ENCODE measurements at regions not wholly inside any gene's neighbourhood (a gene's known extent, or its start where the extent isn't known, plus 50 kb on each side); places are given as distances from the start of the nearest gene placed in this dataset.

DNA sequence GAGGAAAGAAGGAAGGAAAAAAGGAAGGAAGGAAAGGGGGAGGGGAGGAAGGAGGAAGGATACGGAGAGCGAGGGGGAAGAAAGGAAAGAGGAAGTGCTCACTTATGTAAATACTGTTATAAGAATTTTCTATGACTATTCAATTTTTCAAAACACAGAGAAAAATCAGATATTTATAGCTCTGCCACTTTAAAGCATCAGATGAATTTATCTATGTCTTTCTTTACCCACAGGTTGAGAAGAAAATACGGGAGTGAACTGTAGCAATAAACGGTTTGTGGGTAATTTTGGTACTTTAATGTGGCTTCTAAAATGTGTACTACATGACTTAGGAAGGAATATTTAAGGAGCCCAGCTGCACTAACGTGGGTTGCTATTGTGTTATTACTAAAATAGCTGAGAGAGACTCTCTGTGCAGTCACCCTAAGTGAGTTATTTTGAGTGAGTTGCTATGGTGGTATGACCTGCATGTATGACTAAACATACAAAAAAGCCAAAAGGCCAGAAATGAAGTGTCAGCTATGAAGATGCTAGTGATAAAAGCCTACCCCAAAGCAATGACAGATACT lies 225.5 kb downstream of the SOD2 start:
- Mint-ChIP-seq H3K4me3 (no peak overlapping the region), H3K9me3 (ENCODE audit: insufficient read depth) (no peaks in the 10 kb centered on the region), H3K36me3 (ENCODE audit: low read depth) (no peaks in the 10 kb centered on the region), H3K4me1 (ENCODE audit: low read depth) (no peaks in the 10 kb centered on the region), H3K27ac (no peak overlapping the region), H3K27me3 (ENCODE audit: low read depth) (peaks cover 5% of the 10 kb centered on the region)
- POLR2A ChIA-PET = no interaction called here
- DNase-seq (no peak), ATAC-seq (no peak)
- CTCF ChIA-PET = no interaction called here

DNA sequence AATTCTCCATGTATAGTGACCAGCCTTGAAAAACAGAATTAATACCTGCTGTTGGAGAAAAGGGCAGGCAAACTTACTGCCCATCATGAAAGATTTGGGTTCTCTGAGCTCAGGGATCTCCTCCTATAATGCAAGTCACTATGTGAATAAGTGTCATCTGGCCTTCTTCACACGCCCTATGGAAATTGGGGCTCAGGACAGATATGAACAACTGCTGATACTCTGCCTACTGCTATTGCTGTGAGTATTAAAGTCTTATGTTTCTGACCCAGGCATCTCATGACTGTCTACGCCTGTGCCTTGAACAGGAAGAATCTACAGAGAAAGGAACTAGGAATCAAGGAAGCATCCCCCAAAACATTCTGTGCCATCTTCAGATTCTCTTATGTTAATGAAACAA lies 226.1 kb downstream of the SOD2 start:
- CTCF ChIA-PET = no interaction called here
- no peak for ATAC-seq
- no peak for DNase-seq
- Mint-ChIP-seq H3K9me3 (ENCODE audit: insufficient read depth) (no peaks in the 10 kb centered on the region), H3K4me1 (ENCODE audit: low read depth) (no peaks in the 10 kb centered on the region), H3K36me3 (ENCODE audit: low read depth) (no peaks in the 10 kb centered on the region), H3K27ac (no peak overlapping the region), H3K27me3 (ENCODE audit: low read depth) (peaks cover 5% of the 10 kb centered on the region), H3K4me3 (no peak overlapping the region)
- POLR2A ChIA-PET = no interaction called here

DNA sequence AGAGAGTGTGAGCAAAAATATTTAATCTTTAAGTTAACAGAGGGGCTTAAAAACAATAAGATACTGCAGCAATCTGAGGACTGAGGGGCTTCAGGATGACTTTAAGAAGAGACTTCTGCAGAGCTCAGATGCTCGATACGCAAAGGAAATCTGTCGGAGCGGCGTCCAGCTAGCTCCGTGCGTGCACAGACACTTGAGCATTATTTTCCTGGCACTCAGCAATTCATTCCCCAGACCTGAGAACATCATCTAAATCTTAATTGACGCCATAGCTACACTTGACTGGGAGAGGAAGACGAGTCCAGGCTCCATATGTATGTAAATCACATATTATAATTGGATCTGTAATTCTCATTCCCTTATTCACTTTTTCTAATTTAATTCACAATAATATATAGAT lies 228.2 kb downstream of the SOD2 start:
- POLR2A ChIA-PET = no interaction called here

DNA sequence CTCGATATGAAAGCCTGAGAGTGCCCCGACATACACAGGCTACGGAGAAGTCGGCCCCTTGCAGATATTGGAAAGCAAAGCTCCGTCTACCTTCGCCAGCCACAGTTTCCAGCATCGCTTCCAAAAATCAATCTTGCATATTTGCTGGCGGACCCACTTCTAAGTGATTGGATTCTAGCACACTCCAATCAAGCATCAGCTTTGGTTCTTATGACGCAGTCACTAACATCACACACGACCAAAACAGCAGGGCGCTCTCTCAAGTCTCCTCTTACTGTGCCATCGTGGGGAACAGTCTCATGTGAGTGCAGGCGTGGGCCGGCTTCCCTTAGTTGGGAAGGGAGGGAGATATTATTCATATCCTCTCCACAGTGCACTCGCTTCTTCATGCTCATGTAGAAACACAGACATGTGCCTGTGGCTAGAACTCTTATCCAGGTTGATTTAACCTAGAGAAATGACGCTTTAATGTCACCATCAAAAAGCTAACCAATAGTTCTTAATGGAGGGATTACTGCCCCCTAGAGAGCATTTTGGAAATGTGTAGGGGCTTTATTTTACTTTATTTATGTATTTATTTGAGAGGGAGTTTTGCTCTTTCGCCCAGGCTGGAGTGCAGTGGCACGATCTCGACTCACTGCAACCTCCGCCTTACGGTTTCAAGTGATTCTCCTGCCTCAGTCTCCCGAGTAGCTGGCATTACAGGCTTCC lies 229.8 kb downstream of the SOD2 start:
- CTCF ChIA-PET = interaction anchor here (1.0 kb wide), 1 partner anchor 294 kb away, joined by 4 read pairs; the partner anchor contains the start of gene FNDC1
- no peak overlapping the region for H3K4me3 Mint-ChIP-seq
- DNase-seq (no peak), ATAC-seq (no peak)
- no peaks in the 10 kb centered on the region for H3K4me1 Mint-ChIP-seq (ENCODE audit: low read depth)
- H3K9me3 Mint-ChIP-seq (ENCODE audit: insufficient read depth) = no peaks in the 10 kb centered on the region
- no peak overlapping the region for H3K27ac Mint-ChIP-seq
- peaks cover 11% of the 10 kb centered on the region for H3K27me3 Mint-ChIP-seq (ENCODE audit: low read depth)
- H3K36me3 Mint-ChIP-seq (ENCODE audit: low read depth) = no peaks in the 10 kb centered on the region
- POLR2A ChIA-PET = no interaction called here

More for the DNA sequence above, 228.2 kb downstream of the SOD2 start:
- Mint-ChIP-seq H3K27ac (no peak overlapping the region), H3K4me1 (ENCODE audit: low read depth) (no peaks in the 10 kb centered on the region), H3K27me3 (ENCODE audit: low read depth) (peaks cover 13% of the 10 kb centered on the region), H3K9me3 (ENCODE audit: insufficient read depth) (no peaks in the 10 kb centered on the region), H3K36me3 (ENCODE audit: low read depth) (no peaks in the 10 kb centered on the region), H3K4me3 (no peak overlapping the region)
- ATAC-seq (no peak), DNase-seq (no peak)
- CTCF ChIA-PET = interaction anchor here (0.6 to 0.9 kb wide), 2 partner anchors 14 to 45 kb away, joined by 3 to 4 read pairs; no protein-coding TSS in a partner anchor

DNA sequence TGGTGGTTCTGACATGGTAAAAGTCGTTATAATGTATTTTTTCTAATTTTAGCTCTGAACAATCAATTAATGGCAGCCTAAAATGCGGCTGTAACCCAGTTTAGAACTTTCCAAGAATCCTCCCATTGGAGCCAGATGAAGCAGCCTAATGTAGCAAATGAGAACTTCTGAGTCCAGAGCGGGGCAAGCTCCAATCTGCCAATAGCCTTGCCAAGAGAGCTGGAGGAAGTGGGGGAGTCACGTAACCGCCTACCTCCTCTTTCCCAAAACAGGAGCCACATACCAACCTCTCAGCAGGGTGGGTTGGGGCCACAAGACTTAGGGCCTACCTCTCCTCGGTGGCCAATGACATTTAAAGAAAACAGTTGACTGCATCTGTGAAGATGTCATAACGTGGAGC lies 230.6 kb downstream of the SOD2 start:
- Mint-ChIP-seq H3K27ac (no peak overlapping the region), H3K4me3 (no peak overlapping the region), H3K36me3 (ENCODE audit: low read depth) (no peaks in the 10 kb centered on the region), H3K27me3 (ENCODE audit: low read depth) (peaks cover 11% of the 10 kb centered on the region), H3K4me1 (ENCODE audit: low read depth) (no peaks in the 10 kb centered on the region), H3K9me3 (ENCODE audit: insufficient read depth) (no peaks in the 10 kb centered on the region)
- ChIA-PET CTCF (interaction anchor here (1.0 kb wide), 1 partner anchor 293 kb away, joined by 4 read pairs; the partner anchor contains the start of gene FNDC1), POLR2A (no interaction called here)
- ATAC-seq (no peak), DNase-seq (no peak)

DNA sequence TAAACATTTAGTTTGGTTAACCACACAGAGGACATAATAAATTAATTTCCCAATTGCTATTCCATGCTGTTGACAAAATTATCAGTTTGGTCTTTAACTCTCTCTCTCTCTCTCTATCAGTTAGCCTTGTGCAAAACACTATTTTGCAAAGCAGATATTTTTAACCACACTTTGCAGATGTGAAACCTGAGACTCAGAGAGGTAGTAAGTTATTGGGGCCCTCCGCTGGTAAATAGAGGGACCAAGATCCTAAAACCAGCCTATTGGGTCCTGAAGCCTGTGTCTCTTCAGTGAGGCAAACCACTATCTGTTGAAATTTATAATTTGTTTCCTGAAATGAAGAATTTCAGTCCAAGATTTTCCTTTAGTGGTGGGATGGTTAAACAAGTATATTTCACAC lies 231.0 kb downstream of the SOD2 start:
- no peak overlapping the region for H3K4me3 Mint-ChIP-seq
- no peak for DNase-seq
- H3K9me3 Mint-ChIP-seq (ENCODE audit: insufficient read depth) = no peaks in the 10 kb centered on the region
- H3K36me3 Mint-ChIP-seq (ENCODE audit: low read depth) = no peaks in the 10 kb centered on the region
- no peaks in the 10 kb centered on the region for H3K4me1 Mint-ChIP-seq (ENCODE audit: low read depth)
- H3K27me3 Mint-ChIP-seq (ENCODE audit: low read depth) = peaks cover 10% of the 10 kb centered on the region
- ATAC-seq = no peak
- CTCF ChIA-PET = interaction anchor here (1.0 kb wide), 1 partner anchor 293 kb away, joined by 4 read pairs; the partner anchor contains the start of gene FNDC1
- POLR2A ChIA-PET = no interaction called here
- H3K27ac Mint-ChIP-seq = no peak overlapping the region

DNA sequence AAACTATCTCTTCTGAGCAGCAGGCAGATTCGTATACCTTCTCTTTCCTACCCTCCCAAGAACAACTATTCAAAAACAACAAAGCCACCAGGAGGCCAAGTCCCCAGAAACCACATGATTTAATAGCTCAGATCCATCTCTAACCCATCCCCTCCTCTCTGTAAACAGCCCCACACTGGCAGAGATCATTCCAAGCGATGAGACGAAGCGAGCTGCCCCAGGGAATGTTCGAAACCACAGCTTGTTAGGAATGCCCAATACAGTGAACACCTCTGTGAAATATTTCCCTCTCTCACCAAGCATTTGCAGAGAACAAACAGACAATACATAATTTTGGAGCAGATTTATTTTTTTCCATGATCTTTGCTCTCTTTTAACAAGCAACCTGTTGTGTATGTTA lies 231.8 kb downstream of the SOD2 start:
- H3K36me3 Mint-ChIP-seq (ENCODE audit: low read depth) = no peaks in the 10 kb centered on the region
- H3K9me3 Mint-ChIP-seq (ENCODE audit: insufficient read depth) = no peaks in the 10 kb centered on the region

DNA sequence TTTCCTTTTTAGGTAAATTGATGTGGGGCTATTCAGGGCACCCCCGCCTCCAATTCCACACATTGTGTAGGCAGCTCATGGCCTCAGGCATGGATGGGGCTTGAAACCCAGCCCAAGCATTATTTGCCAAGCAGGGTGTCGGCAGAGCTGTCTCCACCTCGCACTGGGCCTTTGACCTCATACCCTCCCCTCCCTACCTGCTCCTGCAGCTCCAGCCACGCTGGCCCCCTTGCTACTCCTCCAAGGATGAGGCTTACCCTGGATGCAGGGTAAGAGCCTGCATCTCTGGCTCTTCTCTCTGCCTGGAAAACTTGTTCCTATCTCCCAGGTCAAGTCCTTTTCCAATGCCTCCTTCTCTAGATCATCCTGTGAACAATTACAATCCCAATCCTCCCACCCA lies 232.6 kb downstream of the SOD2 start:
- H3K27ac Mint-ChIP-seq = no peak overlapping the region
- POLR2A ChIA-PET = no interaction called here
- no peak overlapping the region for H3K4me3 Mint-ChIP-seq
- peaks cover 9% of the 10 kb centered on the region for H3K27me3 Mint-ChIP-seq (ENCODE audit: low read depth)
- no peaks in the 10 kb centered on the region for H3K9me3 Mint-ChIP-seq (ENCODE audit: insufficient read depth)
- no peaks in the 10 kb centered on the region for H3K36me3 Mint-ChIP-seq (ENCODE audit: low read depth)
- no peak for ATAC-seq
- H3K4me1 Mint-ChIP-seq (ENCODE audit: low read depth) = no peaks in the 10 kb centered on the region
- CTCF ChIA-PET = no interaction called here
- DNase-seq = no peak

More for the DNA sequence above, 231.8 kb downstream of the SOD2 start:
- Mint-ChIP-seq H3K4me1 (ENCODE audit: low read depth) (no peaks in the 10 kb centered on the region), H3K27me3 (ENCODE audit: low read depth) (peaks cover 9% of the 10 kb centered on the region), H3K27ac (no peak overlapping the region), H3K4me3 (no peak overlapping the region)
- ChIA-PET CTCF (no interaction called here), POLR2A (no interaction called here)
- DNase-seq = no peak
- no peak for ATAC-seq

DNA sequence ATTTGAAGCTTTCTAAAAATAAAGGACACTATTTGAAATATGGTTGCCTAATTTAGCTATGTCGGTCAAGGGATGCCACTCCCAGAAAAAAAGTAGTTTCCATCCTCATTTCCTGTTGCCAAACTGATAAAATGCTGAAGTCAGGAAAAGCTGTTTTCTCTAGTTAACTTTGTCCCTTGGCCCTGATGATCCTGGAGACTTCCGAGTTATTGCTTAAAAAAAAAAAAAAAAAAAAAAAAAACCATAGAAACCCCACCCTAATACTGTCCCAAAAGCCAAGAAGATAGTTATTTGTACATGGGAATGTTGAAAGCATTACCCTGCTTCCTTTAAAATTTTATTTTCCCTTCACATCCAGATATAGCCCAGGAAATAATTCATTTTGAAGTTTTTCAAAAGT lies 236.7 kb downstream of the SOD2 start:
- no peak for DNase-seq
- Mint-ChIP-seq H3K4me3 (no peak overlapping the region), H3K27me3 (ENCODE audit: low read depth) (peaks cover 9% of the 10 kb centered on the region), H3K9me3 (ENCODE audit: insufficient read depth) (no peaks in the 10 kb centered on the region), H3K27ac (no peak overlapping the region), H3K36me3 (ENCODE audit: low read depth) (no peaks in the 10 kb centered on the region), H3K4me1 (ENCODE audit: low read depth) (no peaks in the 10 kb centered on the region)
- CTCF ChIA-PET = no interaction called here
- ATAC-seq = no peak
- POLR2A ChIA-PET = no interaction called here

DNA sequence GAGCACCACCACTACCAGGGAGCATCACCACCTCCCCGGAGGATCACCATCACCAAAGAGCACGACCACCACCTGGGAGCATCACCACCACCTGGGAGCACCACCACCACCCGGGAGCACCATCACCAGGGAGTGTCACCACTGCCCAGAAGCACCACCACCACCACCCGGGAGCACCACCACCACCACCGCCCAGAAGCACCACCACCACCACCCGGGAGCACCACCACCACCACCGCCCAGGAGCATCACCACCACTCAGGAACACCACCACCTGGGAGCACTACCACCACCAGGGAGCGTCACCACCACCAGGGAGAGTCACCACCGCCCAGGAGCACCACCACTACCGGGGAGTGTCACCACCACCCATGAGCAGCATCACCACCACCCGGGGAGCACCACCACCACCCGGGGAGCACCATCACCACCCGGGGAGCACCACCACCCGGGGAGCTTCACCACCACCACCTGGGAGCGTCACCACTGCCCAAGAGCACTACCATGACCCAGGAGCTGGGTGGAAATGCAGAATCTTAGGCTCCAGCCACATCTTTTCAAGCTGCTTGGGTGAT lies 237.3 kb downstream of the SOD2 start:
- DNase-seq (no peak), ATAC-seq (no peak)
- POLR2A ChIA-PET = no interaction called here
- H3K4me1 Mint-ChIP-seq (ENCODE audit: low read depth) = no peaks in the 10 kb centered on the region
- CTCF ChIA-PET = no interaction called here
- H3K4me3 Mint-ChIP-seq = no peak overlapping the region
- H3K27me3 Mint-ChIP-seq (ENCODE audit: low read depth) = peaks cover 5% of the 10 kb centered on the region
- H3K9me3 Mint-ChIP-seq (ENCODE audit: insufficient read depth) = no peaks in the 10 kb centered on the region
- H3K36me3 Mint-ChIP-seq (ENCODE audit: low read depth) = no peaks in the 10 kb centered on the region
- no peak overlapping the region for H3K27ac Mint-ChIP-seq

DNA sequence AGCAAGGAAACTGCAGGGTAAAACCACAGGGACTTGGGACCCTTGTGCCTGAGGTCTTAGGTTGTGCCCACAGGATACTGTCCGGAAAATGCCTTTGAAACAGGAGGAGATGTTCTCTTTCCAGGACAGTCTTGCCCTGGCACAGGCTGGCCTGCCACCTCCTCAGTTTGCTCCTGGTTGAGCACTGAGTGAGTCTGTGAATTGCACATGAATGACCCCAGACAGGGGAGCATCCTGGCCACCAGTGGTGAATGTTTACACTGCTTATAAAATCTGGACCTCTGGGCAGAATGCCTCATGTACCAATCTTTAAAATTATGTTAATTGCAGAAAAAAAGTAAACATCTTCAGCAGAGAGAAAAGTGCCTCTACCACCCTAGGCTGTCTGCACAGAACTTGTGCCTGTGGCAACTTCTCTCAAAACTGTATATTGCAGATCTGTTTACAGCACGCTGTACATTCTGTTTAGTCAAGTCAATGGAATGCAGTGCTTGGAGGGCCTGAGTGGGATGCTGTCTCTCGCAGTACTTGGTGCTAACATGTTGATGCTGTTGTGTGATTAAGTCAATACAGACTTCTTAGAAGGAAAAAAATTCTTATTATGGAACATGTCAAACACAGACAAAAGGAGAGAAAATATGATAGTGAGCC lies 242.1 kb downstream of the SOD2 start:
- POLR2A ChIA-PET = no interaction called here
- Mint-ChIP-seq H3K27ac (no peak overlapping the region), H3K27me3 (ENCODE audit: low read depth) (peaks cover 11% of the 10 kb centered on the region), H3K9me3 (ENCODE audit: insufficient read depth) (no peaks in the 10 kb centered on the region), H3K4me3 (no peak overlapping the region), H3K4me1 (ENCODE audit: low read depth) (no peaks in the 10 kb centered on the region), H3K36me3 (ENCODE audit: low read depth) (no peaks in the 10 kb centered on the region)
- CTCF ChIA-PET = no interaction called here
- ATAC-seq (no peak), DNase-seq (no peak)

DNA sequence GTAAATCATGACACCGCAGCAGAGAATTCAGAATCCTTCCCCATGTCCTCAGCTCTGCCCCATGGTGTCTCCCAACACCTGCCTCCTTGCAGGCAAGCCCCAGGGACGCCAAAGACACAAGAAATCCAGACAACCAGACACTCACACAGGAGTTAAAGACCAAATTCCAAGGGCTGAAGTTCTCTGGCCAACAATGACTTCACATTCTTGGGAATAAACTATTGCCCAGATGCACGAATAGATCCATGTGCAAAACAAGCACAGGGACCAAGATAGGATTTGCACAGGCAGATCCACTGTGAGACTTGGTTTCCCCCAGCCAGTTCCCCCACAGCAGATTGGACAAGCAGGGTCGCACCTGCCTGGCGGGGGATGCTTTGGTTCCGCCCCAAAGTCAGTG lies 246.7 kb downstream of the SOD2 start:
- ATAC-seq (no peak), DNase-seq (no peak)
- Mint-ChIP-seq H3K27ac (no peak overlapping the region), H3K27me3 (ENCODE audit: low read depth) (peaks cover 14% of the 10 kb centered on the region), H3K36me3 (ENCODE audit: low read depth) (no peaks in the 10 kb centered on the region), H3K9me3 (ENCODE audit: insufficient read depth) (no peaks in the 10 kb centered on the region), H3K4me3 (no peak overlapping the region), H3K4me1 (ENCODE audit: low read depth) (no peaks in the 10 kb centered on the region)
- POLR2A ChIA-PET = no interaction called here
- CTCF ChIA-PET = no interaction called here

All from activated CD8-positive, alpha-beta T cell treated with anti-CD3 and anti-CD28 coated beads, Interleukin-2, amount 10 ng/mL, durations not matched to agents 7 days and 5 days (primary cell).